SK-N-SH (cell line): ENCODE measurements at regions not wholly inside any gene's neighbourhood (a gene's known extent, or its start where the extent isn't known, plus 50 kb on each side); places are given as distances from the start of the nearest gene placed in this dataset.

Source experiments
- CTCF ChIA-PET: fragments of 300-600, 350-600 bp; formaldehyde crosslinking; extraction: SDS; loops from one replicate; lab custom pipeline; 2021; lab: Yijun Ruan, JAX
- POLR2A ChIA-PET: fragments of 350-600 bp; sonication (Branson Sonifier 250); formaldehyde crosslinking; extraction: SDS; loops from one replicate; lab custom pipeline; 2020; ENCODE audit warnings: antibody characterized with exemption, inconsistent platforms; lab: Yijun Ruan, JAX
- DNase-seq: peaks from one replicate; pipeline ENCODE4 v3.0.0; 2012
- H2AFZ ChIP-seq: fragments of 200-600 bp; sonication (generic); 2 replicates; pipeline ENCODE4 v1.8.1; 2016; ENCODE audit warnings: antibody characterized with exemption, mild to moderate bottlenecking, low read depth
- H3F3A ChIP-seq: fragments of 200-600 bp; sonication (generic); replicated peaks from 2 replicates; pipeline ENCODE3; 2016; ENCODE audit warnings: antibody characterized with exemption, mild to moderate bottlenecking; ENCODE audit not compliant: insufficient read depth
- H3K27ac ChIP-seq, 2 experiments: fragments of 200-500 bp in 1 of 2; fragments of 200-600 bp in 1 of 2; sonication (Bioruptor generic) in 1 of 2; sonication (generic), shearing (Covaris generic) in 1 of 2; 2 replicates each; pipeline versions ENCODE4 v1.5.1 to v1.6.1; 2014 to 2016; ENCODE audit warnings: low read depth in 2 of 2, inconsistent platforms in 1 of 2, low read length in 1 of 2, mild to moderate bottlenecking in 1 of 2, mixed read lengths in 1 of 2
- H3K27me3 ChIP-seq: fragments of 200-600 bp; sonication (generic), shearing (Covaris generic); 2 replicates; pipeline ENCODE4 v1.6.1; 2016; ENCODE audit warnings: mixed run types; ENCODE audit not compliant: insufficient read depth
- H3K36me3 ChIP-seq, 2 experiments: fragments of 200-500 bp in 1 of 2; fragments of 200-600 bp in 1 of 2; sonication (Bioruptor generic) in 1 of 2; sonication (generic) in 1 of 2; replicated peaks in 1 of 2; 2 replicates each; pipeline versions ENCODE3 to v1.5.1; 2014 to 2016; ENCODE audit warnings: low read length in 1 of 2, mild to moderate bottlenecking in 1 of 2; ENCODE audit not compliant: insufficient read depth in 2 of 2, control insufficient read depth in 1 of 2
- H3K4me1 ChIP-seq, 2 experiments: fragments of 200-500 bp in 1 of 2; fragments of 200-600 bp in 1 of 2; sonication (Bioruptor generic) in 1 of 2; sonication (generic), shearing (Covaris generic) in 1 of 2; 2 replicates each; pipeline versions ENCODE4 v1.5.1 to v1.6.1; 2014 to 2016; ENCODE audit warnings: low read depth in 1 of 2, low read length in 1 of 2, mixed run types in 1 of 2; ENCODE audit not compliant: insufficient read depth in 2 of 2, control insufficient read depth in 1 of 2
- H3K4me2 ChIP-seq: fragments of 200-600 bp; sonication (generic), shearing (Covaris generic); 2 replicates; pipeline ENCODE4 v1.6.1; 2017; ENCODE audit warnings: mixed run types
- H3K4me3 ChIP-seq, 2 experiments: fragments of 200-500 bp in 1 of 2; fragments of 200-600 bp in 1 of 2; sonication (Bioruptor generic) in 1 of 2; sonication (generic), shearing (Covaris generic) in 1 of 2; 2 replicates each; pipeline versions ENCODE4 v1.5.1 to v1.8.1; 2014 to 2016; ENCODE audit warnings: low read depth in 2 of 2, inconsistent platforms in 1 of 2, low read length in 1 of 2, mild to moderate bottlenecking in 1 of 2, mixed read lengths in 1 of 2, moderate library complexity in 1 of 2
- H3K79me2 ChIP-seq: fragments of 200-600 bp; sonication (generic); 2 replicates; pipeline ENCODE4 v1.8.1; 2017; ENCODE audit warnings: mild to moderate bottlenecking; ENCODE audit not compliant: insufficient read depth
- H3K9ac ChIP-seq: fragments of 200-600 bp; sonication (generic); 2 replicates; pipeline ENCODE4 v1.6.1; 2017; ENCODE audit warnings: mixed run types
- H3K9me2 ChIP-seq: fragments of 200-600 bp; sonication (generic); 2 replicates; pipeline ENCODE4 v1.6.1; 2017; ENCODE audit warnings: mixed run types
- H3K9me3 ChIP-seq: fragments of 200-600 bp; sonication (generic); 2 replicates; pipeline ENCODE4 v1.6.1; 2017; ENCODE audit warnings: mixed run types, mild to moderate bottlenecking, moderate library complexity
- H4K20me1 ChIP-seq: fragments of 200-600 bp; sonication (generic); 2 replicates; pipeline ENCODE4 v1.6.1; 2017; ENCODE audit warnings: mild to moderate bottlenecking, mixed run types; ENCODE audit not compliant: insufficient read depth
- EP300 ChIP-seq, 2 experiments: IDR thresholded peaks; 2 replicates each; pipeline versions ENCODE4 v1.4.0 to v1.6.1; 2012; ENCODE audit warnings: borderline replicate concordance in 1 of 2, low read depth in 1 of 2, low read length in 1 of 2
- FOSL2 ChIP-seq: IDR thresholded peaks from 2 replicates; pipeline ENCODE4 v1.4.0; 2012; ENCODE audit warnings: low read depth, mild to moderate bottlenecking, moderate library complexity, borderline replicate concordance
- JUND ChIP-seq: IDR thresholded peaks from 2 replicates; pipeline ENCODE4 v1.4.0; 2012
- NFIC ChIP-seq: IDR thresholded peaks from 2 replicates; pipeline ENCODE4 v1.4.0; 2012; ENCODE audit warnings: borderline replicate concordance
- SIN3A ChIP-seq: IDR thresholded peaks from 2 replicates; pipeline ENCODE4 v1.6.1; 2012; ENCODE audit warnings: low read depth, mild to moderate bottlenecking, low read length, moderate library complexity, borderline replicate concordance
- TCF12 ChIP-seq: IDR thresholded peaks from 2 replicates; pipeline ENCODE4 v1.4.0; 2012
- USF1 ChIP-seq: IDR thresholded peaks from 2 replicates; pipeline ENCODE4 v1.4.0; 2012; ENCODE audit warnings: low read depth, borderline replicate concordance
- ZBTB33 ChIP-seq: IDR thresholded peaks from 2 replicates; pipeline ENCODE4 v1.4.0; 2012; ENCODE audit warnings: low read depth, borderline replicate concordance
- WGBS: methylation state at CpG from one replicate; pipeline ENCODE4 v1.1.6; 2017; ENCODE audit warnings: low lambda C conversion rate; 5-methylcytosine and 5-hydroxymethylcytosine counted together
- TF ChIP-seq, protein P1 (sequence below): IDR thresholded peaks from 2 replicates; pipeline ENCODE4; 2012

- H4K20me1 ChIP-seq: no peaks in the 10 kb centered on the region
- peak overlapping the region; percentile 40 to 77 for H3K27ac ChIP-seq
- ChIA-PET CTCF (no interaction called here), POLR2A (no interaction called here)
- H2AFZ ChIP-seq: peak overlapping the region; percentile 89
- 25% methylated on average over 4 of the region's 4 CpGs for WGBS
- TF ChIP-seq SIN3A: no peak
- TF ChIP-seq EP300 (IDR thresholded peaks at IDR 0.05; ENCODE audit: borderline replicate concordance in 1 of 2, low read depth in 1 of 2, low read length in 1 of 2): peak in 1 of 2 experiments; percentile 20; a peak in 1 of 4 replicates
- TF ChIP-seq, protein P1, sequence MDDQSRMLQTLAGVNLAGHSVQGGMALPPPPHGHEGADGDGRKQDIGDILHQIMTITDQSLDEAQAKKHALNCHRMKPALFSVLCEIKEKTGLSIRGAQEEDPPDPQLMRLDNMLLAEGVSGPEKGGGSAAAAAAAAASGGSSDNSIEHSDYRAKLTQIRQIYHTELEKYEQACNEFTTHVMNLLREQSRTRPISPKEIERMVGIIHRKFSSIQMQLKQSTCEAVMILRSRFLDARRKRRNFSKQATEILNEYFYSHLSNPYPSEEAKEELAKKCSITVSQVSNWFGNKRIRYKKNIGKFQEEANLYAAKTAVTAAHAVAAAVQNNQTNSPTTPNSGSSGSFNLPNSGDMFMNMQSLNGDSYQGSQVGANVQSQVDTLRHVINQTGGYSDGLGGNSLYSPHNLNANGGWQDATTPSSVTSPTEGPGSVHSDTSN: 0 out of 2 replicates have a peak, but pooled peaks have one; percentile 8
- no peak for TF ChIP-seq USF1
- TF ChIP-seq TCF12: peak; percentile 12; the same call in 1 of the 2 replicates
- peak; percentile 7; the same call in 1 of the 2 replicates for TF ChIP-seq JUND
- no peak for TF ChIP-seq ZBTB33
- 0 out of 2 replicates have a peak, but pooled peaks have one; percentile 6 for TF ChIP-seq NFIC
- H3K4me3 ChIP-seq: no peak overlapping the region; a peak in 1 of 4 replicates
- H3K79me2 ChIP-seq: no peaks in the 10 kb centered on the region
- no peaks in the 10 kb centered on the region for H3K9me3 ChIP-seq
- DNase-seq: no peak
- peak overlapping the region; percentile 34; the same call in 1 of the 2 replicates for H3K4me2 ChIP-seq
- no peaks in the 10 kb centered on the region for H3K9me2 ChIP-seq
- H3K27me3 ChIP-seq: no peaks in the 10 kb centered on the region
- peaks cover 4% of the 10 kb centered on the region for H3F3A ChIP-seq
- H3K9ac ChIP-seq: peak overlapping the region; percentile 33; the same call in 1 of the 2 replicates
- no peaks in the 10 kb centered on the region for H3K36me3 ChIP-seq
- H3K4me1 ChIP-seq: peaks cover 0 to 34% of the 10 kb centered on the region in 2 experiments; a peak in 2 of 4 replicates
Measured at GRCh38 chr6:139547122-139547776, 172.8 kb upstream of the CITED2 start.

- Histone ChIP-seq H3K9ac (peak overlapping the region; percentile 29; the same call in 1 of the 2 replicates), H2AFZ (peak overlapping the region; percentile 89), H3F3A (peaks cover 4% of the 10 kb centered on the region), H3K79me2 (no peaks in the 10 kb centered on the region), H3K27ac (peak overlapping the region; percentile 40 to 77; a peak in 3 of 4 replicates), H3K9me2 (no peaks in the 10 kb centered on the region), H3K9me3 (no peaks in the 10 kb centered on the region), H4K20me1 (no peaks in the 10 kb centered on the region), H3K4me2 (peak overlapping the region; percentile 24; the same call in 1 of the 2 replicates), H3K4me3 (no peak overlapping the region), H3K36me3 (no peaks in the 10 kb centered on the region), H3K27me3 (no peaks in the 10 kb centered on the region), H3K4me1 (peaks cover 0 to 34% of the 10 kb centered on the region in 2 experiments; a peak in 2 of 4 replicates)
- POLR2A ChIA-PET: no interaction called here
- no peak for DNase-seq
- 57% methylated on average over 2 of the region's 2 CpGs for WGBS
- TF ChIP-seq FOSL2: no peak
- peak in 1 of 2 experiments; percentile 46; a peak in 1 of 4 replicates for TF ChIP-seq EP300 (IDR thresholded peaks at IDR 0.05; ENCODE audit: borderline replicate concordance in 1 of 2, low read depth in 1 of 2, low read length in 1 of 2)
- TF ChIP-seq, protein P1: peak; percentile 50; the same call in 1 of the 2 replicates
- CTCF ChIA-PET: no interaction called here
Measured at GRCh38 chr6:139546106-139546472, 171.6 kb upstream of the CITED2 start.
